ENCODE measurements at regions not wholly inside any gene's neighbourhood (a gene's known extent, or its start where the extent isn't known, plus 50 kb on each side); places are given as distances from the start of the nearest gene placed in this dataset.

- Mint-ChIP-seq H3K4me1 (ENCODE audit: unreplicated experiment) (no peaks in the 10 kb centered on the region), H3K27me3 (ENCODE audit: unreplicated experiment) (no peaks in the 10 kb centered on the region), H3K36me3 (ENCODE audit: low read depth, unreplicated experiment) (no peaks in the 10 kb centered on the region), H3K4me3 (ENCODE audit: unreplicated experiment) (no peak overlapping the region), H3K27ac (ENCODE audit: unreplicated experiment) (no peak overlapping the region), H3K9me3 (ENCODE audit: unreplicated experiment) (no peaks in the 10 kb centered on the region)
- DNase-seq (ENCODE audit: low spot score) = no peak
- TF ChIP-seq CTCF (IDR thresholded peaks at IDR 0.05; ENCODE audit: unreplicated experiment) = no peak
Measured at GRCh38 chr14:85915711-85916110, 385.8 kb downstream of the FLRT2 start.

GRCh38 chr14:85912141-85912540 lies 382.2 kb downstream of the FLRT2 start:
- Mint-ChIP-seq H3K36me3 (ENCODE audit: low read depth, unreplicated experiment) (no peaks in the 10 kb centered on the region), H3K4me3 (ENCODE audit: unreplicated experiment) (no peak overlapping the region), H3K9me3 (ENCODE audit: unreplicated experiment) (no peaks in the 10 kb centered on the region), H3K4me1 (ENCODE audit: unreplicated experiment) (no peaks in the 10 kb centered on the region), H3K27me3 (ENCODE audit: unreplicated experiment) (no peaks in the 10 kb centered on the region), H3K27ac (ENCODE audit: unreplicated experiment) (no peak overlapping the region)
- TF ChIP-seq CTCF (IDR thresholded peaks at IDR 0.05; ENCODE audit: unreplicated experiment) = no peak
- DNase-seq (ENCODE audit: low spot score) = no peak

GRCh38 chr14:85911044-85911443 lies 381.1 kb downstream of the FLRT2 start:
- DNase-seq (ENCODE audit: low spot score) = no peak
- no peak for TF ChIP-seq CTCF (IDR thresholded peaks at IDR 0.05; ENCODE audit: unreplicated experiment)
- Mint-ChIP-seq H3K36me3 (ENCODE audit: low read depth, unreplicated experiment) (no peaks in the 10 kb centered on the region), H3K27ac (ENCODE audit: unreplicated experiment) (no peak overlapping the region), H3K27me3 (ENCODE audit: unreplicated experiment) (no peaks in the 10 kb centered on the region), H3K4me1 (ENCODE audit: unreplicated experiment) (no peaks in the 10 kb centered on the region), H3K4me3 (ENCODE audit: unreplicated experiment) (no peak overlapping the region), H3K9me3 (ENCODE audit: unreplicated experiment) (no peaks in the 10 kb centered on the region)

- H3K4me1 Mint-ChIP-seq (ENCODE audit: unreplicated experiment) = no peaks in the 10 kb centered on the region
- H3K4me3 Mint-ChIP-seq (ENCODE audit: unreplicated experiment) = no peak overlapping the region
- H3K27ac Mint-ChIP-seq (ENCODE audit: unreplicated experiment) = no peak overlapping the region
- H3K9me3 Mint-ChIP-seq (ENCODE audit: unreplicated experiment) = no peaks in the 10 kb centered on the region
- H3K36me3 Mint-ChIP-seq (ENCODE audit: low read depth, unreplicated experiment) = no peaks in the 10 kb centered on the region
- H3K27me3 Mint-ChIP-seq (ENCODE audit: unreplicated experiment) = no peaks in the 10 kb centered on the region
- no peak for DNase-seq (ENCODE audit: low spot score)
- no peak for TF ChIP-seq CTCF (IDR thresholded peaks at IDR 0.05; ENCODE audit: unreplicated experiment)
Measured at GRCh38 chr14:85909581-85909980, 379.6 kb downstream of the FLRT2 start.

GRCh38 chr14:85907536-85907935 lies 377.6 kb downstream of the FLRT2 start:
- H3K9me3 Mint-ChIP-seq (ENCODE audit: unreplicated experiment) = no peaks in the 10 kb centered on the region
- DNase-seq (ENCODE audit: low spot score) = no peak

More at GRCh38 chr14:85907536-85907935, 377.6 kb downstream of the FLRT2 start:
- Mint-ChIP-seq H3K4me1 (ENCODE audit: unreplicated experiment) (no peaks in the 10 kb centered on the region), H3K27me3 (ENCODE audit: unreplicated experiment) (no peaks in the 10 kb centered on the region), H3K4me3 (ENCODE audit: unreplicated experiment) (no peak overlapping the region), H3K36me3 (ENCODE audit: low read depth, unreplicated experiment) (no peaks in the 10 kb centered on the region), H3K27ac (ENCODE audit: unreplicated experiment) (no peak overlapping the region)
- TF ChIP-seq CTCF (IDR thresholded peaks at IDR 0.05; ENCODE audit: unreplicated experiment) = no peak
